ENCODE measurements at regions not wholly inside any gene's neighbourhood (a gene's known extent, or its start where the extent isn't known, plus 50 kb on each side); places are given as distances from the start of the nearest gene placed in this dataset.
"Not testable (repeated sequence)": the region's sequence is repeated elsewhere in the genome, so short reads cannot be mapped to it uniquely, and the experiment has no call there.

GRCh38 chr4:131747203-131747602, 1401.9 kb upstream of the PCDH10 start:
- not testable (repeated sequence) for TF ChIP-seq CTCF (IDR thresholded peaks at IDR 0.05); EZH2 (IDR thresholded peaks at IDR 0.05; ENCODE audit: borderline replicate concordance, insufficient read depth, low read depth, low read length, poor library complexity, severe bottlenecking)

Data from B cell (primary cell).